ENCODE measurements at regions not wholly inside any gene's neighbourhood (a gene's known extent, or its start where the extent isn't known, plus 50 kb on each side); places are given as distances from the start of the nearest gene placed in this dataset.

GRCh38 chr5:143513720-143514119, 110.2 kb upstream of the NR3C1 start (continued):
- TF ChIP-seq GABPB1 (CRISPR knock-in tag; IDR thresholded peaks at IDR 0.05): no peak

GRCh38 chr5:143511736-143512135, 108.2 kb upstream of the NR3C1 start:
- ATAC-seq: no peak
- no peak overlapping the region for H3K27ac Mint-ChIP-seq
- no peak for DNase-seq (ENCODE audit: low spot score)
- no peak overlapping the region for H3K4me3 Mint-ChIP-seq
- no peaks in the 10 kb centered on the region for H3K36me3 Mint-ChIP-seq
- no peaks in the 10 kb centered on the region for H3K27me3 Mint-ChIP-seq (ENCODE audit: low read depth)
- POLR2A ChIA-PET: no interaction called here
- TF ChIP-seq ZNF532 (CRISPR knock-in tag; IDR thresholded peaks at IDR 0.05; ENCODE audit: borderline replicate concordance): no peak
- TF ChIP-seq RELA (CRISPR knock-in tag; IDR thresholded peaks at IDR 0.05; ENCODE audit: borderline replicate concordance): no peak
- TF ChIP-seq ETV6 (CRISPR knock-in tag; IDR thresholded peaks at IDR 0.05): no peak
- TF ChIP-seq ZMAT4 (CRISPR knock-in tag; IDR thresholded peaks at IDR 0.05): no peak
- TF ChIP-seq ZNF512 (CRISPR knock-in tag; IDR thresholded peaks at IDR 0.05; ENCODE audit: borderline replicate concordance): no peak
- no peak for TF ChIP-seq RORB (CRISPR knock-in tag; IDR thresholded peaks at IDR 0.05)
- no peak for TF ChIP-seq PRDM15 (CRISPR knock-in tag; IDR thresholded peaks at IDR 0.05)
- no peak for TF ChIP-seq TCF7 (CRISPR knock-in tag; IDR thresholded peaks at IDR 0.05; ENCODE audit: low read depth)
- no peak for TF ChIP-seq SMAD4 (CRISPR knock-in tag; IDR thresholded peaks at IDR 0.05)
- TF ChIP-seq E2F5 (CRISPR knock-in tag; IDR thresholded peaks at IDR 0.05): no peak
- TF ChIP-seq CDX4 (CRISPR knock-in tag; IDR thresholded peaks at IDR 0.05; ENCODE audit: borderline replicate concordance): no peak
- TF ChIP-seq ERG (CRISPR knock-in tag; IDR thresholded peaks at IDR 0.05): no peak
- no peak for TF ChIP-seq IRF2 (CRISPR knock-in tag; IDR thresholded peaks at IDR 0.05; ENCODE audit: borderline replicate concordance, low read depth)
- TF ChIP-seq ARID4B (CRISPR knock-in tag; IDR thresholded peaks at IDR 0.05; ENCODE audit: borderline replicate concordance): no peak
- no peak for TF ChIP-seq KAT7 (CRISPR knock-in tag; IDR thresholded peaks at IDR 0.05; ENCODE audit: borderline replicate concordance)
- TF ChIP-seq ZNF263 (CRISPR knock-in tag; IDR thresholded peaks at IDR 0.05; ENCODE audit: low read depth): no peak
- no peaks in the 10 kb centered on the region for H3K4me1 Mint-ChIP-seq
- no peaks in the 10 kb centered on the region for H3K9me3 Mint-ChIP-seq
- CTCF ChIA-PET: no interaction called here
